Chondrocyte (in vitro differentiated cells): ENCODE measurements at regions not wholly inside any gene's neighbourhood (a gene's known extent, or its start where the extent isn't known, plus 50 kb on each side); places are given as distances from the start of the nearest gene placed in this dataset.

ENCODE experiments used
- DNase-seq: peaks from one replicate; pipeline ENCODE4 v3.0.0; 2021; ENCODE audit warnings: mixed read lengths, low spot score
- H3K27ac Mint-ChIP-seq: one replicate; pipeline ENCODE4 v1.8.0; 2021; ENCODE audit warnings: mild to moderate bottlenecking, moderate library complexity, mixed read lengths; ENCODE audit not compliant: unreplicated experiment
- H3K27me3 Mint-ChIP-seq: 2 replicates; pipeline ENCODE4 v1.8.0; 2021; ENCODE audit warnings: low read depth, mixed read lengths
- H3K36me3 Mint-ChIP-seq: 2 replicates; pipeline ENCODE4 v1.8.0; 2021; ENCODE audit warnings: low read depth, mixed read lengths
- H3K4me1 Mint-ChIP-seq: 2 replicates; pipeline ENCODE4 v1.8.0; 2021; ENCODE audit warnings: low read depth, mild to moderate bottlenecking, mixed read lengths
- H3K4me3 Mint-ChIP-seq: one replicate; pipeline ENCODE4 v1.8.0; 2021; ENCODE audit warnings: mild to moderate bottlenecking, moderate library complexity, mixed read lengths; ENCODE audit not compliant: unreplicated experiment
- H3K9me3 Mint-ChIP-seq: 2 replicates; pipeline ENCODE4 v1.8.0; 2021; ENCODE audit warnings: low read depth, mixed read lengths
- TF ChIP-seq, protein P1 (sequence below): fragments of 200-600 bp; sonication (generic); IDR thresholded peaks from 2 replicates; pipeline ENCODE4 v1.5.0; 2021; ENCODE audit warnings: antibody characterized with exemption, mild to moderate bottlenecking, moderate library complexity

DNA sequence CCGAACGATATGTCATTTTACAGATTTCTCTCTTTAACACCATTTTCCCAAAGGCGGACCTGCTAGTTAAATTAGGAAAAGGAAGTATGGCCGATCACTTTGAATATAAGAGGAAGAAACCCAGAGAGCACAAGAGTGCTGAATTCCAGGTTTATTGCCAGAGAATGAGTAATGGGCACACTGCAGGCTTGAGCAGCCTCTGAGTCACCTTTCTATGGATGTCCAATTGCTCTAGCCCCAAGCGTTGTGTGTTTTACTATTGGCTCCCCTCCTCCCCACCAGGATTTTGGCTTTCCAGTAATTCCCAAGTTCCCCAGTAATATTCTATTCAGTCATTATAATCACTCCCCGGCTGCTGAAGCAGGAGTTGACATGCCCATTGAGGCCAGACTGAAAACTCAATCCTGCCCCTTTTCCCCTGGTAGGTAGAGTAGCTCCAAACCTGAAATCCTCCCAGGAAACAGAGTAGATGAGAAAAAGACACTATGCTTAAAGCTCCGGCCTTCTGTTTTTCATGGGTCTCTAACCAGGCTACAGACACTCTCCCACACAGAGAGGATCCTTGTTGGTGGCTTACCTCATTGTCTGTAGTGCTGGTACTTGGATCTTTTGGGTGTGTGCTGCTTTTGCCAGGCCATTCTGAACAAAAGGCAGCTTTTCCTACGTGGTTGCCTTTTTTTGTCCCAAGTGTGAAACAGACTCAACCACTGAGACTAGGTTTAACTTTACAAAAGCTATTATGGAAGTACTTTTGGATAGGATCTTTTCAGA is 704.3 kb upstream of the FLRT2 start:
- H3K27ac Mint-ChIP-seq, result no peak overlapping the region
- no peak for DNase-seq
- no peaks in the 10 kb centered on the region for H3K36me3 Mint-ChIP-seq
- no peaks in the 10 kb centered on the region for H3K9me3 Mint-ChIP-seq
- no peak overlapping the region for H3K4me3 Mint-ChIP-seq
- TF ChIP-seq, protein P1, sequence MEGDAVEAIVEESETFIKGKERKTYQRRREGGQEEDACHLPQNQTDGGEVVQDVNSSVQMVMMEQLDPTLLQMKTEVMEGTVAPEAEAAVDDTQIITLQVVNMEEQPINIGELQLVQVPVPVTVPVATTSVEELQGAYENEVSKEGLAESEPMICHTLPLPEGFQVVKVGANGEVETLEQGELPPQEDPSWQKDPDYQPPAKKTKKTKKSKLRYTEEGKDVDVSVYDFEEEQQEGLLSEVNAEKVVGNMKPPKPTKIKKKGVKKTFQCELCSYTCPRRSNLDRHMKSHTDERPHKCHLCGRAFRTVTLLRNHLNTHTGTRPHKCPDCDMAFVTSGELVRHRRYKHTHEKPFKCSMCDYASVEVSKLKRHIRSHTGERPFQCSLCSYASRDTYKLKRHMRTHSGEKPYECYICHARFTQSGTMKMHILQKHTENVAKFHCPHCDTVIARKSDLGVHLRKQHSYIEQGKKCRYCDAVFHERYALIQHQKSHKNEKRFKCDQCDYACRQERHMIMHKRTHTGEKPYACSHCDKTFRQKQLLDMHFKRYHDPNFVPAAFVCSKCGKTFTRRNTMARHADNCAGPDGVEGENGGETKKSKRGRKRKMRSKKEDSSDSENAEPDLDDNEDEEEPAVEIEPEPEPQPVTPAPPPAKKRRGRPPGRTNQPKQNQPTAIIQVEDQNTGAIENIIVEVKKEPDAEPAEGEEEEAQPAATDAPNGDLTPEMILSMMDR, result no peak
- H3K4me1 Mint-ChIP-seq, result peaks cover 28% of the 10 kb centered on the region
- H3K27me3 Mint-ChIP-seq, result no peaks in the 10 kb centered on the region

DNA sequence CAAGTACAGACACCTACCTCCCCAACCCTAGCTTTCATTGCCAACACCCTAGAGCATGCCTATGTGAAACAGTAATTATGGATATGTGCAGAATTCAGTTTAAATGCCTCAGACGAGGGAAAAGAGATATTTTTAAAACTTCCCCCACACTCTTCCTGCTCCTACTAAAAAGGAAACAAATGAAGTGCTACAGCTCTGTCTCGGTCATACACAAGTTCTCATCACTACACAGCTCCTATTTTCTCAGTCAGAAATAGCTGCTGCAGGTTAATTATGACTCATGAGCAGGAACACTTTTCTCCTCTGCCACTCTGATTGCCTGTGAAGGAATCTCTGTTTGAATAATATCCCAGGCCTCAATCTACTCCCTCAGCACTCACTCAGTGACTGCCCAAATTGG is 703.6 kb upstream of the FLRT2 start:
- no peaks in the 10 kb centered on the region for H3K9me3 Mint-ChIP-seq
- no peaks in the 10 kb centered on the region for H3K36me3 Mint-ChIP-seq
- peak overlapping the region; percentile 87 for H3K27ac Mint-ChIP-seq
- no peak for DNase-seq
- H3K4me1 Mint-ChIP-seq, result peaks cover 28% of the 10 kb centered on the region
- no peaks in the 10 kb centered on the region for H3K27me3 Mint-ChIP-seq
- TF ChIP-seq, protein P1, result no peak
- H3K4me3 Mint-ChIP-seq, result no peak overlapping the region

DNA sequence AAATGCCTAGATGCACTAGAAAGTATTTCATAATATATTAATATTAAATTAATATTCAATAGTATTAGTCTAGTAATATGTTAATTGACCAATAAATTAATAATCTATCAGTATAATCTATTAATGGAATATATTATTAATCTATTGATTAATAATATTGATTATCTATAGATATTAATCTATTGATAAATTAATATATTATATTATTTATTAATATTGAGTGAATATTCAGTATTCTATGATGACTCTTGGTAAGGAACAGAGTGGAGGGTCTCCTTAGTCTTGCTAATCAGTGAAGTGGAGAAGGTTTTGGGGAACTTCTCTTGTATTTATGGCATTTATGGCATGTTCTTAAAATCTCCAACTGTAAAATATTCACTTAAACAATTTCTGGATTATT is 679.3 kb upstream of the FLRT2 start:
- TF ChIP-seq, protein P1, result no peak
- H3K9me3 Mint-ChIP-seq, result peaks cover 8% of the 10 kb centered on the region
- H3K4me1 Mint-ChIP-seq, result no peaks in the 10 kb centered on the region
- no peak for DNase-seq
- no peak overlapping the region for H3K4me3 Mint-ChIP-seq
- H3K27ac Mint-ChIP-seq, result no peak overlapping the region
- H3K27me3 Mint-ChIP-seq, result no peaks in the 10 kb centered on the region
- H3K36me3 Mint-ChIP-seq, result no peaks in the 10 kb centered on the region

DNA sequence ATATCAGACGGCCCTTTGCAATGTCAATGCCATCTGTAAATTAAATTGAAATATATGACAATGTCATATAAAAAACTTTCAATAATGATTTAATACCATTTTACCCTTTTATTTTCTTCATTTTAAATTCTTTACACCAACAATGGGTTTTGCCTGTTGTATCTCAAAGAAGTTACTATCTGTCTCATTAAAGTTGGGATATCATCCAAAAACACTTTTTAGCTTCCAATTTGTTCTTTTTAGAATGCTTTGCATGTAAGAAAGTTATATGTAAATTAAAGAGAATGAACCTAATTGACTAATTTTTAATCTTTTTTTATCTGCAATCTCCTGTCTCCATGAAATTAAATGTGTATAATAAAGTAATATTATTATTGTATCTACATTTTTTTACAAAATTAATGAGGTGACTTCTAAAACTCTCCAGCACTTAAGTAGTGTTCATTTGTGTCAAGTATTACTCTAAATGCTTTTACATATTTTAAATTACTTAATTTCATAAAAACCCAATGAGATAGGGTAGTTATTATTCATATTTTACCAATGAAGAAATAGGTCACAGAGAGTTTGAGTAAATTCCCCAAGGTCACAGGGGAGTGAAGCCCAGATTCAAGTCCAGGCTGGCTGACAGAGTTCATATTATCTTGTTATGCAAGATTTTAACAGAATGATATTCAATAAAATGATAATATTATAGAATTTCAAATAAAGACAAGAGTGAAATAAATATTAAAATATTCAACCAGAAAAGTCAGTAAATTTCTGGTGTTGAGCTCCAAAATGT is 673.0 kb upstream of the FLRT2 start:
- no peak for DNase-seq
- Mint-ChIP-seq H3K27me3 (no peaks in the 10 kb centered on the region), H3K4me1 (no peaks in the 10 kb centered on the region), H3K4me3 (no peak overlapping the region), H3K9me3 (no peaks in the 10 kb centered on the region), H3K27ac (no peak overlapping the region), H3K36me3 (no peaks in the 10 kb centered on the region)
- TF ChIP-seq, protein P1, result no peak

DNA sequence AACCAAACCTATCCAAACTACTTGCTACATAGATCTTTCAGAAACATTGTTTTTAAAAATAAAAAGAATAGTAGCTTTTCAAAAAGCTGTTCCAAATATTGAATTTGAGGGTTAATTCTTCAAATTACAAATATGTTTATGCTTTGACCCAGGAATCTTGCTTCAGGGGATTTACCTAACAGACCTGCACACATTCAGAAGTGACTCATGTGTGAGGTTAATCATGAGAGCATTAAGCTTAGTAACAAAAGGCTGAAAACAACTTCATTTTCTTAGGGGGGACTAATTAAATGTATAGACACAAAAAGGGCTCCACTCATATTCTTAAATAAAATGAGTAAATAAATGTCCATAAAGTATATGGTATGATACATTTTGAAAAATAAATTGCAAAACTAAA is 672.4 kb upstream of the FLRT2 start:
- TF ChIP-seq, protein P1, result no peak
- H3K27ac Mint-ChIP-seq, result no peak overlapping the region
- H3K9me3 Mint-ChIP-seq, result peaks cover 5% of the 10 kb centered on the region
- H3K27me3 Mint-ChIP-seq, result no peaks in the 10 kb centered on the region
- H3K4me1 Mint-ChIP-seq, result no peaks in the 10 kb centered on the region
- DNase-seq, result no peak
- no peak overlapping the region for H3K4me3 Mint-ChIP-seq
- H3K36me3 Mint-ChIP-seq, result no peaks in the 10 kb centered on the region
